H9 (cell line): ENCODE measurements at regions not wholly inside any gene's neighbourhood (a gene's known extent, or its start where the extent isn't known, plus 50 kb on each side); places are given as distances from the start of the nearest gene placed in this dataset.

ENCODE experiments used
- DNase-seq: peaks from one replicate; pipeline ENCODE4 v3.0.0-alpha.2; 2017
- H2AFZ ChIP-seq: one replicate; pipeline ENCODE4 v1.6.1; 2013; ENCODE audit warnings: mild to moderate bottlenecking, low read length, control low read depth, moderate library complexity
- H2AK5ac ChIP-seq: 2 replicates; pipeline ENCODE4 v1.6.1; 2013; ENCODE audit warnings: low read length, control low read depth, mixed read lengths; ENCODE audit not compliant: insufficient read length
- H2BK120ac ChIP-seq: one replicate; pipeline ENCODE4 v1.6.1; 2013; ENCODE audit warnings: low read depth, mild to moderate bottlenecking, low read length, control low read depth, inconsistent platforms; ENCODE audit not compliant: poor library complexity, severe bottlenecking
- H2BK12ac ChIP-seq: 2 replicates; pipeline ENCODE4 v1.6.1; 2013; ENCODE audit warnings: low read length, control low read depth, mixed read lengths, low read depth; ENCODE audit not compliant: insufficient read length
- H2BK15ac ChIP-seq: 2 replicates; pipeline ENCODE4 v1.6.1; 2013; ENCODE audit warnings: low read depth, low read length, control low read depth
- H2BK20ac ChIP-seq: one replicate; pipeline ENCODE4 v1.6.1; 2013; ENCODE audit warnings: low read depth, mild to moderate bottlenecking, low read length, control low read depth, inconsistent platforms; ENCODE audit not compliant: poor library complexity, severe bottlenecking
- H2BK5ac ChIP-seq: 2 replicates; pipeline ENCODE4 v1.6.1; 2013; ENCODE audit warnings: low read length, control low read depth, mixed read lengths; ENCODE audit not compliant: insufficient read length
- H3K14ac ChIP-seq: 2 replicates; pipeline ENCODE4 v1.6.1; 2013; ENCODE audit warnings: low read length, control low read depth; ENCODE audit not compliant: insufficient read depth
- H3K18ac ChIP-seq: 2 replicates; pipeline ENCODE4 v1.6.1; 2013; ENCODE audit warnings: low read depth, mild to moderate bottlenecking, mixed read lengths, low read length, control low read depth; ENCODE audit not compliant: insufficient read length
- H3K23ac ChIP-seq: 2 replicates; pipeline ENCODE4 v1.6.1; 2013; ENCODE audit warnings: low read length, control low read depth, mixed read lengths, low read depth; ENCODE audit not compliant: insufficient read length
- H3K23me2 ChIP-seq: 2 replicates; pipeline ENCODE4 v1.6.1; 2013; ENCODE audit warnings: low read depth, mild to moderate bottlenecking, mixed read lengths, low read length, control low read depth; ENCODE audit not compliant: insufficient read length, poor library complexity, severe bottlenecking
- H3K27ac ChIP-seq: 2 replicates; pipeline ENCODE4 v1.5.1; 2013; ENCODE audit warnings: low read length, control low read depth, mixed read lengths, low read depth; ENCODE audit not compliant: insufficient read length
- H3K27me3 ChIP-seq: 2 replicates; pipeline ENCODE4 v1.6.1; 2013; ENCODE audit warnings: low read length, control low read depth, inconsistent platforms; ENCODE audit not compliant: insufficient read depth
- H3K4ac ChIP-seq: 2 replicates; pipeline ENCODE4 v1.6.1; 2013; ENCODE audit warnings: low read depth, mild to moderate bottlenecking, control low read depth, inconsistent platforms, low read length, moderate library complexity
- H3K4me1 ChIP-seq: 2 replicates; pipeline ENCODE4 v1.6.1; 2013; ENCODE audit warnings: low read length, control low read depth, inconsistent platforms; ENCODE audit not compliant: insufficient read depth
- H3K4me2 ChIP-seq: 2 replicates; pipeline ENCODE4 v1.6.1; 2013; ENCODE audit warnings: low read length, control low read depth, mixed read lengths; ENCODE audit not compliant: insufficient read length, insufficient read depth
- H3K56ac ChIP-seq: 2 replicates; pipeline ENCODE4 v1.6.1; 2013; ENCODE audit warnings: low read depth, mild to moderate bottlenecking, mixed read lengths, low read length, control low read depth; ENCODE audit not compliant: insufficient read length
- H3K79me1 ChIP-seq: 2 replicates; pipeline ENCODE4 v1.6.1; 2013; ENCODE audit warnings: low read depth, mild to moderate bottlenecking, moderate library complexity, low read length, control low read depth, inconsistent platforms; ENCODE audit not compliant: insufficient read depth, poor library complexity, severe bottlenecking
- H3K79me2 ChIP-seq: 2 replicates; pipeline ENCODE4 v1.6.1; 2013; ENCODE audit warnings: low read length, control low read depth, inconsistent platforms; ENCODE audit not compliant: insufficient read depth
- H3K9ac ChIP-seq: 2 replicates; pipeline ENCODE4 v1.6.1; 2013; ENCODE audit warnings: low read length, control low read depth, mixed read lengths; ENCODE audit not compliant: insufficient read length; ENCODE audit errors: extremely low read depth
- H3K9me3 ChIP-seq: one replicate; pipeline ENCODE4 v1.6.1; 2013; ENCODE audit warnings: low read depth, low read length, inconsistent platforms; ENCODE audit not compliant: control insufficient read depth
- H3T11ph ChIP-seq: one replicate; pipeline ENCODE4 v1.6.1; 2013; ENCODE audit warnings: mild to moderate bottlenecking, low read length, control low read depth, inconsistent platforms
- H4K20me1 ChIP-seq: one replicate; pipeline ENCODE4 v1.6.1; 2013; ENCODE audit not compliant: control insufficient read depth, insufficient read length, insufficient read depth
- H4K5ac ChIP-seq: 2 replicates; pipeline ENCODE4 v1.6.1; 2013; ENCODE audit warnings: low read depth, mild to moderate bottlenecking, mixed read lengths, low read length, control low read depth; ENCODE audit not compliant: insufficient read length
- H4K8ac ChIP-seq: replicated peaks from 2 replicates; pipeline ENCODE4 v1.6.1; 2013; ENCODE audit warnings: low read length, control low read depth, mixed read lengths, low read depth; ENCODE audit not compliant: insufficient read length
- H4K91ac ChIP-seq: 2 replicates; pipeline ENCODE4 v1.6.1; 2013; ENCODE audit warnings: low read depth, mild to moderate bottlenecking, moderate library complexity, mixed read lengths, low read length, control low read depth; ENCODE audit not compliant: insufficient read length
- H3K27ac Mint-ChIP-seq, 3 experiments: 2 replicates in 2 of 3; 3 replicates in 1 of 3; pipeline ENCODE4 v1.8.0; 2020 to 2021; ENCODE audit warnings: mixed read lengths in 3 of 3, mild to moderate bottlenecking in 1 of 3, moderate library complexity in 1 of 3
- H3K27me3 Mint-ChIP-seq: 2 replicates; pipeline ENCODE4 v1.8.0; 2021; ENCODE audit warnings: low read depth, mild to moderate bottlenecking, moderate library complexity, mixed read lengths
- H3K36me3 Mint-ChIP-seq, 3 experiments: 2 replicates in 2 of 3; 3 replicates in 1 of 3; pipeline ENCODE4 v1.8.0; 2020 to 2021; ENCODE audit warnings: low read depth in 3 of 3, mixed read lengths in 3 of 3; ENCODE audit not compliant: insufficient read depth in 1 of 3
- H3K4me1 Mint-ChIP-seq, 2 experiments: 2 replicates each; pipeline ENCODE4 v1.8.0; 2020; ENCODE audit warnings: mixed read lengths in 2 of 2
- H3K4me3 Mint-ChIP-seq, 2 experiments: 2 replicates in 1 of 2; 3 replicates in 1 of 2; pipeline ENCODE4 v1.8.0; 2020 to 2021; ENCODE audit warnings: mild to moderate bottlenecking in 2 of 2, mixed read lengths in 2 of 2, moderate library complexity in 1 of 2
- H3K9me3 Mint-ChIP-seq, 2 experiments: 2 replicates in 1 of 2; 3 replicates in 1 of 2; pipeline ENCODE4 v1.8.0; 2020; ENCODE audit warnings: mild to moderate bottlenecking in 2 of 2, mixed read lengths in 2 of 2, moderate library complexity in 1 of 2
- CTCF ChIP-seq: fragments of 200-600 bp; sonication (generic); conservative IDR thresholded peaks from 3 replicates; pipeline ENCODE4 v1.8.0; 2021; ENCODE audit warnings: antibody characterized with exemption, mild to moderate bottlenecking
- WGBS: extraction: QIAGEN DNeasy Blood & Tissue Kit; methylation state at CpG from one replicate; pipeline ENCODE4 v1.1.7; 2013; ENCODE audit warnings: missing lambda C conversion rate, low lambda C conversion rate, mixed read lengths; ENCODE audit not compliant: insufficient read length; ENCODE audit errors: extremely low coverage; 5-methylcytosine and 5-hydroxymethylcytosine counted together

GRCh38 chr6:139738801-139739455, 364.5 kb upstream of the CITED2 start:
- H3K79me1 ChIP-seq, result no peaks in the 10 kb centered on the region
- H3K56ac ChIP-seq, result no peak overlapping the region
- Mint-ChIP-seq H3K27me3 (no peaks in the 10 kb centered on the region), H3K4me1 (no peaks in the 10 kb centered on the region), H3K4me3 (no peak overlapping the region), H3K27ac (no peak overlapping the region), H3K9me3 (no peaks in the 10 kb centered on the region), H3K36me3 (no peaks in the 10 kb centered on the region)
- no peak overlapping the region for H2BK5ac ChIP-seq
- no peaks in the 10 kb centered on the region for H4K20me1 ChIP-seq
- H2BK120ac ChIP-seq, result no peak overlapping the region
- no peak overlapping the region for H2BK20ac ChIP-seq
- H3K18ac ChIP-seq, result no peak overlapping the region
- no peaks in the 10 kb centered on the region for H3K79me2 ChIP-seq
- H3K4me2 ChIP-seq, result no peak overlapping the region
- H3K27ac ChIP-seq, result no peak overlapping the region
- no peak overlapping the region for H2AFZ ChIP-seq
- no peaks in the 10 kb centered on the region for H3K23me2 ChIP-seq
- H3K14ac ChIP-seq, result no peak overlapping the region
- no peaks in the 10 kb centered on the region for H3K9me3 ChIP-seq
- DNase-seq, result no peak
- WGBS, result no CpG with 5 or more reads among the region's 3 CpGs
- H3K9ac ChIP-seq, result no peak overlapping the region
- H3K4me1 ChIP-seq, result no peaks in the 10 kb centered on the region
- H3T11ph ChIP-seq, result no peak overlapping the region
- H2BK12ac ChIP-seq, result no peak overlapping the region
- no peak overlapping the region for H3K23ac ChIP-seq
- no peak overlapping the region for H4K91ac ChIP-seq
- H4K8ac ChIP-seq, result no peak overlapping the region
- H4K5ac ChIP-seq, result no peak overlapping the region
- no peak overlapping the region for H2AK5ac ChIP-seq
- no peak overlapping the region for H2BK15ac ChIP-seq
- H3K27me3 ChIP-seq, result no peaks in the 10 kb centered on the region
- TF ChIP-seq CTCF, result no peak
- H3K4ac ChIP-seq, result no peak overlapping the region
